ENCODE measurements at regions not wholly inside any gene's neighbourhood (a gene's known extent, or its start where the extent isn't known, plus 50 kb on each side); places are given as distances from the start of the nearest gene placed in this dataset.

- Histone ChIP-seq H3K23me2 (ENCODE audit: low read depth, low read length) (no peaks in the 10 kb centered on the region), H4K8ac (ENCODE audit: extremely low read depth, insufficient read depth, low read length) (no peak overlapping the region), H3K79me2 (ENCODE audit: control insufficient read depth in 1 of 2, insufficient read depth in 2 of 2, low read length in 2 of 2) (no peaks in the 10 kb centered on the region), H4K91ac (replicated peaks; ENCODE audit: insufficient read length, low read length) (no peak overlapping the region), H3K27ac (ENCODE audit: low read depth, low read length) (no peak overlapping the region), H3K9me3 (ENCODE audit: insufficient read depth in 2 of 2, low read depth in 1 of 2, low read length in 1 of 2) (no peaks in the 10 kb centered on the region; a peak in 1 of 4 replicates), H3K27me3 (replicated peaks in 1 of 4; ENCODE audit: control insufficient read depth in 3 of 4, extremely low read depth in 1 of 4, insufficient read depth in 3 of 4, low read length in 3 of 4) (no peaks in the 10 kb centered on the region), H2AFZ (ENCODE audit: low read length) (0 out of 2 replicates have a peak overlapping the region, but pooled peaks have one; percentile 31), H2BK120ac (replicated peaks; ENCODE audit: low read depth, low read length) (no peak overlapping the region), H2BK5ac (ENCODE audit: low read depth, low read length) (no peak overlapping the region), H3K18ac (ENCODE audit: extremely low read depth, low read length) (no peak overlapping the region), H3K79me1 (ENCODE audit: low read depth, low read length) (no peaks in the 10 kb centered on the region), H3K36me3 (ENCODE audit: control insufficient read depth in 2 of 4, insufficient read depth in 4 of 4, low read length in 3 of 4) (no peaks in the 10 kb centered on the region), H2BK12ac (ENCODE audit: low read depth, low read length) (no peak overlapping the region; the same call in 1 of the 2 replicates), H3K4me3 (ENCODE audit: extremely low read depth in 1 of 4, insufficient read depth in 2 of 4, low read depth in 3 of 4, low read length in 4 of 4) (no peak overlapping the region), H3K56ac (replicated peaks; ENCODE audit: insufficient read length, low read depth, low read length) (no peak overlapping the region), H3K23ac (ENCODE audit: insufficient read length) (no peak overlapping the region), H3K4me2 (ENCODE audit: insufficient read depth in 1 of 2, low read depth in 2 of 2, low read length in 2 of 2) (no peak overlapping the region), H3K9ac (replicated peaks in 1 of 4; ENCODE audit: extremely low read depth in 1 of 4, low read depth in 3 of 4, low read length in 3 of 4) (no peak overlapping the region), H2BK15ac (ENCODE audit: low read length) (no peak overlapping the region), H2BK20ac (ENCODE audit: low read length) (no peak overlapping the region), H4K20me1 (replicated peaks in 1 of 2; ENCODE audit: control insufficient read depth in 1 of 2, insufficient read depth in 2 of 2, low read length in 2 of 2) (no peaks in the 10 kb centered on the region), H4K5ac (ENCODE audit: insufficient read length, low read depth, low read length) (no peak overlapping the region), H3K4ac (replicated peaks; ENCODE audit: insufficient read length, low read depth, low read length) (no peak overlapping the region), H3K14ac (ENCODE audit: insufficient read length) (no peak overlapping the region), H2AK5ac (ENCODE audit: low read depth, low read length) (no peak overlapping the region), H3K4me1 (replicated peaks in 1 of 4; ENCODE audit: control insufficient read depth in 3 of 4, insufficient read depth in 4 of 4, low read length in 3 of 4) (no peaks in the 10 kb centered on the region)
- ChIA-PET POLR2A (ENCODE audit: partially characterized antibody) (no interaction called here), CTCF (ENCODE audit: partially characterized antibody) (interaction anchor here (0.9 to 1.4 kb wide), 2 partner anchors 62 to 571 kb away, joined by 3 read pairs; no protein-coding TSS in a partner anchor)
- no peak for FAIRE-seq
- 92% methylated on average over 9 of the region's 9 CpGs; no CpG with 5 or more reads in 1 of the 2 experiments for WGBS, 2 experiments (ENCODE audit: extremely low coverage in 1 of 2, insufficient coverage in 1 of 2, insufficient read length in 1 of 2, insufficient replicate concordance in 2 of 2, low coverage in 1 of 2, low lambda C conversion rate in 2 of 2, missing lambda C conversion rate in 1 of 2)
- no peak for DNase-seq (ENCODE audit: low read depth in 1 of 2, low spot score in 2 of 2)
- TF ChIP-seq CHD2 (IDR thresholded peaks at IDR 0.05; ENCODE audit: low read length) (no peak), SUZ12 (IDR thresholded peaks at IDR 0.05; ENCODE audit: low read length) (no peak), MAFK (IDR thresholded peaks at IDR 0.05; ENCODE audit: low read depth, low read length) (no peak), KDM5A (IDR thresholded peaks at IDR 0.05; ENCODE audit: low read length) (no peak), CREB1 (IDR thresholded peaks at IDR 0.05) (no peak), GTF2F1 (IDR thresholded peaks at IDR 0.05; ENCODE audit: borderline replicate concordance, low read depth, low read length) (no peak)
- TF ChIP-seq, protein P1, sequence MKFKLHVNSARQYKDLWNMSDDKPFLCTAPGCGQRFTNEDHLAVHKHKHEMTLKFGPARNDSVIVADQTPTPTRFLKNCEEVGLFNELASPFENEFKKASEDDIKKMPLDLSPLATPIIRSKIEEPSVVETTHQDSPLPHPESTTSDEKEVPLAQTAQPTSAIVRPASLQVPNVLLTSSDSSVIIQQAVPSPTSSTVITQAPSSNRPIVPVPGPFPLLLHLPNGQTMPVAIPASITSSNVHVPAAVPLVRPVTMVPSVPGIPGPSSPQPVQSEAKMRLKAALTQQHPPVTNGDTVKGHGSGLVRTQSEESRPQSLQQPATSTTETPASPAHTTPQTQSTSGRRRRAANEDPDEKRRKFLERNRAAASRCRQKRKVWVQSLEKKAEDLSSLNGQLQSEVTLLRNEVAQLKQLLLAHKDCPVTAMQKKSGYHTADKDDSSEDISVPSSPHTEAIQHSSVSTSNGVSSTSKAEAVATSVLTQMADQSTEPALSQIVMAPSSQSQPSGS (IDR thresholded peaks at IDR 0.05; ENCODE audit: low read length) = no peak
- TF ChIP-seq, protein P2, sequence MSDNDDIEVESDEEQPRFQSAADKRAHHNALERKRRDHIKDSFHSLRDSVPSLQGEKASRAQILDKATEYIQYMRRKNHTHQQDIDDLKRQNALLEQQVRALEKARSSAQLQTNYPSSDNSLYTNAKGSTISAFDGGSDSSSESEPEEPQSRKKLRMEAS (IDR thresholded peaks at IDR 0.05) = no peak
Observed at GRCh38 chr5:3258050-3258449, 337.6 kb upstream of the IRX1 start.
